OCI-LY7 (cell line): ENCODE measurements at regions not wholly inside any gene's neighbourhood (a gene's known extent, or its start where the extent isn't known, plus 50 kb on each side); places are given as distances from the start of the nearest gene placed in this dataset.

ENCODE experiments used
- CTCF ChIP-seq: fragments of 200-600 bp; sonication (generic); conservative IDR thresholded peaks from 2 replicates; pipeline ENCODE4 v1.5.1; 2014; ENCODE audit warnings: mild to moderate bottlenecking, antibody characterized with exemption, low read length, moderate library complexity, mixed read lengths
- EZH2phosphoT487 ChIP-seq: fragments of 200-600 bp; sonication (generic); IDR thresholded peaks from 2 replicates; pipeline ENCODE4 v1.6.1; 2018; ENCODE audit warnings: low read depth, borderline replicate concordance, mild to moderate bottlenecking, mixed run types, antibody characterized with exemption, low read length, moderate library complexity, mixed read lengths

- TF ChIP-seq CTCF (no peak), EZH2phosphoT487 (no peak)
Observed at GRCh38 chrX:96440941-96441340, 243.7 kb upstream of the DIAPH2 start.
